GM06990 (cell line): ENCODE measurements at regions not wholly inside any gene's neighbourhood (a gene's known extent, or its start where the extent isn't known, plus 50 kb on each side); places are given as distances from the start of the nearest gene placed in this dataset.

Source experiments
- DNase-seq: peaks from one replicate; pipeline ENCODE4 v3.0.0-alpha.2; 2011; ENCODE audit not compliant: insufficient read length; ENCODE audit errors: extremely low read depth
- H3K27me3 ChIP-seq: replicated peaks from 2 replicates; pipeline ENCODE4 v1.6.0; 2011; ENCODE audit warnings: low read length; ENCODE audit not compliant: control insufficient read depth, insufficient read depth
- H3K36me3 ChIP-seq: 2 replicates; pipeline ENCODE4 v1.5.1; 2011; ENCODE audit warnings: low read length; ENCODE audit not compliant: control insufficient read depth, insufficient read depth
- H3K4me3 ChIP-seq: replicated peaks from 2 replicates; pipeline ENCODE4 v1.5.1; 2011; ENCODE audit warnings: low read depth, mild to moderate bottlenecking, control low read depth, low read length
- TF ChIP-seq, protein P1 (sequence below): IDR thresholded peaks from 2 replicates; pipeline ENCODE4 v1.5.1; 2011; ENCODE audit warnings: low read length, control low read depth, mild to moderate bottlenecking, inconsistent platforms; ENCODE audit not compliant: insufficient read depth, poor library complexity, severe bottlenecking

DNA sequence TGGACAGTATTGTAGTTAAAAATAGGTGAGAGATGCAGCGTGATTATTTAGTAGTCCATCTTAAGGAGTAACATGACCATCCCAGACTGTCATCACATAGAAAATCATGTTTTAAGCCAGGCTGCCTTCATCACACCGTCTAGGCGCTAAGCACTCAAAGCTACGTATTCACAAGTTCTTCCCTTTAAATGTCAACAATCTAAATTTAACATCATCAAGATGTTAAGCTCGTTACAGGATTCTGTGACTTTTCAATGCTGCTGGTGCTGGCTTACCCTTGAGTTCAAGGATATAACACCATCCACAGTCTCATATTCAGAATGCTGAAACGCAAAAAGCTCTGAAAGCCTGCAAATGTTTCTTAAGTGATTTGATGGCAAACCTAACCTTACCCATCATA, 109.5 kb upstream of the CDCA7L start:
- Histone ChIP-seq H3K4me3 (no peak overlapping the region), H3K36me3 (no peaks in the 10 kb centered on the region), H3K27me3 (no peaks in the 10 kb centered on the region)
- TF ChIP-seq, protein P1, sequence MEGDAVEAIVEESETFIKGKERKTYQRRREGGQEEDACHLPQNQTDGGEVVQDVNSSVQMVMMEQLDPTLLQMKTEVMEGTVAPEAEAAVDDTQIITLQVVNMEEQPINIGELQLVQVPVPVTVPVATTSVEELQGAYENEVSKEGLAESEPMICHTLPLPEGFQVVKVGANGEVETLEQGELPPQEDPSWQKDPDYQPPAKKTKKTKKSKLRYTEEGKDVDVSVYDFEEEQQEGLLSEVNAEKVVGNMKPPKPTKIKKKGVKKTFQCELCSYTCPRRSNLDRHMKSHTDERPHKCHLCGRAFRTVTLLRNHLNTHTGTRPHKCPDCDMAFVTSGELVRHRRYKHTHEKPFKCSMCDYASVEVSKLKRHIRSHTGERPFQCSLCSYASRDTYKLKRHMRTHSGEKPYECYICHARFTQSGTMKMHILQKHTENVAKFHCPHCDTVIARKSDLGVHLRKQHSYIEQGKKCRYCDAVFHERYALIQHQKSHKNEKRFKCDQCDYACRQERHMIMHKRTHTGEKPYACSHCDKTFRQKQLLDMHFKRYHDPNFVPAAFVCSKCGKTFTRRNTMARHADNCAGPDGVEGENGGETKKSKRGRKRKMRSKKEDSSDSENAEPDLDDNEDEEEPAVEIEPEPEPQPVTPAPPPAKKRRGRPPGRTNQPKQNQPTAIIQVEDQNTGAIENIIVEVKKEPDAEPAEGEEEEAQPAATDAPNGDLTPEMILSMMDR, result no peak
- no peak for DNase-seq

GRCh38 chr7:22052674-22053365, 107.1 kb upstream of the CDCA7L start:
- H3K4me3 ChIP-seq, result no peak overlapping the region
- H3K27me3 ChIP-seq, result no peaks in the 10 kb centered on the region
- H3K36me3 ChIP-seq, result no peaks in the 10 kb centered on the region
- DNase-seq, result no peak
- TF ChIP-seq, protein P1, result no peak

- Histone ChIP-seq H3K4me3 (no peak overlapping the region), H3K36me3 (no peaks in the 10 kb centered on the region), H3K27me3 (no peaks in the 10 kb centered on the region)
- no peak for DNase-seq
- TF ChIP-seq, protein P1, result no peak
These were observed 106.4 kb upstream of the CDCA7L start for GRCh38 chr7:22051886-22052673.

DNA sequence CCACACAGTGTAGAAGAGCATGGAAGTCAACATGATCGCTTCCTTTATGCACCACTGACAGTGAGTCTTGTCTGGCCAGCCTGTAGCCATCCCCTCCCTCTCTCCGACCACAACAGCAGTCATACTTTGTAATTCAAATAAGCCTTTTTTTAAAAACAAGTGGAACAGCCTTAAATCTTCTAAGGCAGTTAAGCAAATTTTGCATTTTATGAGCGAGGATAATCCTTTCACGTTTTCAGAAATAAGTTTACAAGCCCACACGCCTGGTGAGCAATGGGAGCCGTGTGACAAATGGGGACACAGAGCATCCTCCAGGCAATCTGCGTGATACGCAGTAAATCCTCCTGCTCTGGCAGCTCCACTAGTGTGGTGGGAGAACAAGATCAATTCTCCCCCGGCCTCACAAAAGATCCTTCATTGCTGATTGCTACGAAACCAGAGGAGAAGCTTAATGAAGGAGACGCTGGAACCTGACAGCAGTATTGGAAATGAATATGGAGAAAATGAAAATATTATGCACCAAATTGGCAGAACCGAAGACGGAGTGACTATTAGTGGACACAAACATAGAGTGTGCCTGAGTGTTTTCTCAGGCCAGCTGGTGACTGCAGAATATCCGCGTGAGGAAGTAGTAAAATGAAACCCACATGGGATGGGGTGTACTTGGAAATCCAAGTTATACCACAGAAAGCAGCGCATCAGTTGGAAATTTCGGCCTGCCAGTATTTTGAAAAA, 104.2 kb upstream of the CDCA7L start:
- H3K36me3 ChIP-seq, result no peaks in the 10 kb centered on the region
- TF ChIP-seq, protein P1, result no peak
- no peaks in the 10 kb centered on the region for H3K27me3 ChIP-seq
- no peak for DNase-seq
- H3K4me3 ChIP-seq, result no peak overlapping the region

GRCh38 chr7:22043367-22043766, 97.7 kb upstream of the CDCA7L start:
- TF ChIP-seq, protein P1, result no peak
- Histone ChIP-seq H3K27me3 (no peaks in the 10 kb centered on the region), H3K4me3 (no peak overlapping the region), H3K36me3 (no peaks in the 10 kb centered on the region)
- DNase-seq, result no peak
